COLO829 (cell line): ENCODE measurements at regions not wholly inside any gene's neighbourhood (a gene's known extent, or its start where the extent isn't known, plus 50 kb on each side); places are given as distances from the start of the nearest gene placed in this dataset.

Source experiments
- DNase-seq: peaks from one replicate; pipeline ENCODE4 v3.0.0; 2012; ENCODE audit warnings: low spot score

DNA sequence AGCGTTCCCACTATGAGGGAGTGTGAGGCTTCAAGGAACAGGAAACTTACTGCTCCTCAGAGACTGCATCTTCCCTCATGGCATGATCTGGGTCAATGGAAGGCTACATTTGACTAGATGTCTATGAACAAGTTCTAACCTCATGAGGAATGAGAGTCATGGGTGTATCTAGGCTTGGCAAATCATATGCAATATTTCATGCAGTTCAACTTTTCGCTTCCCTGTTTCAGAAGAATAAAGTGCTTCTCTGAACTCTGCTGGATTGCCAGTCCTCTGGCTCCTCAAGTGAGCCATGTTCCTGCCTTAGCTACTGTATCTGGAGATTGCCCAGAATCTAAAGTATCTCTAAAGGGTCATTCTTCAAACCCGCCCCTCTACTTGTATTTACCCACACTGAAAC lies 54.3 kb upstream of the SEMA3A start:
- no peak for DNase-seq

DNA sequence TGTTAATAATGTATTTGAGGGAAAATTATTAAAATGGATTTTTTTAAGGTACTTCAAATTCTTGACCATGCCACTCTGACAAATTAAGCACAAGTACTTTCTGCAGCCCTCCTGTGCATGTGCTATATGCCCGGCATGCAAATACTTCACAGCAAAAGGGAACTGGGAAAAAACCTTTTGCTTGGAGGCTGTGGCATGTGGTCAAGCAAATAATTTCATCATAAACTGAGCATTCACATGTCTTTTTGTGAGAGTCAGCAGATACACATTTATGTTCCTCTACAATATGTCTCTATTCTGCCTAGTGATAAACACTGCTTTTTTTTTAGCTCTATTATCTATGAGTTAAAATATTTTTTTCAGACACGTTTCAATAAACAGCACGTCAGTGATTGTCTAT lies 53.7 kb upstream of the SEMA3A start:
- DNase-seq = no peak

- no peak for DNase-seq
These were observed 53.0 kb upstream of the SEMA3A start for GRCh38 chr7:84247591-84247990.

GRCh38 chr7:84245835-84246234 lies 51.2 kb upstream of the SEMA3A start:
- DNase-seq = no peak
